H1 (cell line): ENCODE measurements at regions not wholly inside any gene's neighbourhood (a gene's known extent, or its start where the extent isn't known, plus 50 kb on each side); places are given as distances from the start of the nearest gene placed in this dataset.

Experiments
- CTCF ChIA-PET: fragments of 300-600 bp; sonication (Branson Sonifier 250); formaldehyde crosslinking; loops from one replicate; lab custom pipeline; 2021; ENCODE audit not compliant: partially characterized antibody; lab: Charles Lee
- POLR2A ChIA-PET: fragments of 300-600 bp; sonication (Branson Sonifier 250); formaldehyde crosslinking; loops from one replicate; lab custom pipeline; 2021; ENCODE audit warnings: inconsistent platforms; ENCODE audit not compliant: partially characterized antibody; lab: Charles Lee
- DNase-seq, 2 experiments: peaks; one replicate each; pipeline versions ENCODE4 v3.0.0 to v3.0.0-alpha.2; 2010 to 2022; ENCODE audit warnings: low spot score in 2 of 2, low read depth in 1 of 2, mixed read lengths in 1 of 2
- FAIRE-seq: peaks from 2 replicates; lab custom pipeline; 2011; peaks lifted over from hg19 to GRCh38; lab: Jason Lieb, UNC
- H2AFZ ChIP-seq: 2 replicates; pipeline ENCODE4 v1.8.1; 2012; ENCODE audit warnings: low read length, inconsistent platforms
- H2AK5ac ChIP-seq: 2 replicates; pipeline ENCODE4 v1.6.1; 2013; ENCODE audit warnings: low read depth, low read length
- H2BK120ac ChIP-seq: replicated peaks from 2 replicates; pipeline ENCODE3; 2013; ENCODE audit warnings: low read depth, low read length, inconsistent platforms
- H2BK12ac ChIP-seq: 2 replicates; pipeline ENCODE4 v1.6.1; 2013; ENCODE audit warnings: low read depth, low read length
- H2BK15ac ChIP-seq: 2 replicates; pipeline ENCODE4 v1.6.1; 2013; ENCODE audit warnings: low read length
- H2BK20ac ChIP-seq: 2 replicates; pipeline ENCODE4 v1.6.1; 2013; ENCODE audit warnings: low read length
- H2BK5ac ChIP-seq: 2 replicates; pipeline ENCODE4 v1.6.1; 2013; ENCODE audit warnings: low read depth, low read length
- H3K14ac ChIP-seq: 2 replicates; pipeline ENCODE4 v1.6.1; 2013; ENCODE audit warnings: inconsistent platforms; ENCODE audit not compliant: insufficient read length
- H3K18ac ChIP-seq: 2 replicates; pipeline ENCODE4 v1.6.1; 2013; ENCODE audit warnings: low read length; ENCODE audit errors: extremely low read depth
- H3K23ac ChIP-seq: 2 replicates; pipeline ENCODE4 v1.6.1; 2013; ENCODE audit warnings: inconsistent platforms; ENCODE audit not compliant: insufficient read length
- H3K23me2 ChIP-seq: 2 replicates; pipeline ENCODE4 v1.6.1; 2013; ENCODE audit warnings: low read depth, low read length
- H3K27ac ChIP-seq: 2 replicates; pipeline ENCODE4 v1.6.1; 2011; ENCODE audit warnings: low read depth, low read length, inconsistent platforms
- H3K27me3 ChIP-seq, 4 experiments: replicated peaks in 1 of 4; 1 replicate in 1 of 4; 2 replicates in 3 of 4; pipeline versions ENCODE4 v1.6.1 to v1.8.1; 2011 to 2013; ENCODE audit warnings: low read length in 3 of 4, mild to moderate bottlenecking in 3 of 4, inconsistent platforms in 2 of 4, mixed read lengths in 2 of 4, moderate library complexity in 1 of 4; ENCODE audit not compliant: control insufficient read depth in 3 of 4, insufficient read depth in 3 of 4; ENCODE audit errors: extremely low read depth in 1 of 4
- H3K36me3 ChIP-seq, 4 experiments: 2 replicates each; pipeline versions ENCODE4 v1.6.1 to v1.8.1; 2011 to 2013; ENCODE audit warnings: mild to moderate bottlenecking in 4 of 4, low read length in 3 of 4, moderate library complexity in 2 of 4, control low read depth in 1 of 4, inconsistent platforms in 1 of 4; ENCODE audit not compliant: insufficient read depth in 4 of 4, control insufficient read depth in 2 of 4
- H3K4ac ChIP-seq: replicated peaks from 2 replicates; pipeline ENCODE3; 2013; ENCODE audit warnings: low read length, low read depth, mixed read lengths, inconsistent platforms; ENCODE audit not compliant: insufficient read length
- H3K4me1 ChIP-seq, 4 experiments: replicated peaks in 1 of 4; 1 replicate in 1 of 4; 2 replicates in 3 of 4; pipeline versions ENCODE4 v1.6.1 to v1.8.1; 2011 to 2013; ENCODE audit warnings: low read length in 3 of 4, inconsistent platforms in 2 of 4, mixed read lengths in 1 of 4; ENCODE audit not compliant: insufficient read depth in 4 of 4, control insufficient read depth in 3 of 4
- H3K4me2 ChIP-seq, 2 experiments: 2 replicates each; pipeline versions ENCODE4 v1.6.1 to v1.8.1; 2011 to 2013; ENCODE audit warnings: low read depth in 2 of 2, low read length in 2 of 2, control low read depth in 1 of 2, inconsistent platforms in 1 of 2, mild to moderate bottlenecking in 1 of 2; ENCODE audit not compliant: insufficient read depth in 1 of 2
- H3K4me3 ChIP-seq, 4 experiments: fragments of 200-600, 300-600 bp in 1 of 4; sonication (generic), shearing (Covaris generic), sonication (Bioruptor Twin) in 1 of 4; 2 replicates each; pipeline versions ENCODE4 v1.5.1 to v1.8.1; 2011 to 2016; ENCODE audit warnings: low read length in 4 of 4, low read depth in 3 of 4, control low read depth in 2 of 4, inconsistent platforms in 2 of 4, mild to moderate bottlenecking in 2 of 4, mixed read lengths in 1 of 4, moderate library complexity in 1 of 4; ENCODE audit not compliant: insufficient read depth in 2 of 4; ENCODE audit errors: extremely low read depth in 1 of 4
- H3K56ac ChIP-seq: replicated peaks from 2 replicates; pipeline ENCODE3; 2013; ENCODE audit warnings: low read depth, mild to moderate bottlenecking, mixed read lengths, low read length, inconsistent platforms; ENCODE audit not compliant: insufficient read length
- H3K79me1 ChIP-seq: 2 replicates; pipeline ENCODE4 v1.6.1; 2013; ENCODE audit warnings: low read depth, low read length, control low read depth
- H3K79me2 ChIP-seq, 2 experiments: 2 replicates each; pipeline versions ENCODE4 v1.6.1 to v1.8.1; 2012 to 2013; ENCODE audit warnings: low read length in 2 of 2, mild to moderate bottlenecking in 2 of 2, inconsistent platforms in 1 of 2; ENCODE audit not compliant: insufficient read depth in 2 of 2, control insufficient read depth in 1 of 2
- H3K9ac ChIP-seq, 4 experiments: replicated peaks in 1 of 4; 1 replicate in 1 of 4; 2 replicates in 3 of 4; pipeline versions ENCODE4 v1.6.1 to v1.8.1; 2011 to 2013; ENCODE audit warnings: low read depth in 3 of 4, low read length in 3 of 4, control low read depth in 2 of 4, mild to moderate bottlenecking in 2 of 4, moderate library complexity in 2 of 4, inconsistent platforms in 1 of 4; ENCODE audit errors: extremely low read depth in 1 of 4
- H3K9me3 ChIP-seq, 2 experiments: 2 replicates each; pipeline versions ENCODE4 v1.6.1 to v1.8.1; 2012 to 2013; ENCODE audit warnings: mild to moderate bottlenecking in 2 of 2, moderate library complexity in 2 of 2, control low read depth in 1 of 2, inconsistent platforms in 1 of 2, low read depth in 1 of 2, low read length in 1 of 2, mixed read lengths in 1 of 2; ENCODE audit not compliant: insufficient read depth in 2 of 2
- H4K20me1 ChIP-seq, 2 experiments: replicated peaks in 1 of 2; 2 replicates each; pipeline versions ENCODE3 to v1.8.1; 2011 to 2013; ENCODE audit warnings: inconsistent platforms in 2 of 2, low read length in 2 of 2, mild to moderate bottlenecking in 1 of 2; ENCODE audit not compliant: insufficient read depth in 2 of 2, control insufficient read depth in 1 of 2
- H4K5ac ChIP-seq: 2 replicates; pipeline ENCODE4 v1.6.1; 2013; ENCODE audit warnings: low read length, low read depth, mixed read lengths, inconsistent platforms; ENCODE audit not compliant: insufficient read length
- H4K8ac ChIP-seq: 2 replicates; pipeline ENCODE4 v1.8.0; 2013; ENCODE audit warnings: mild to moderate bottlenecking, moderate library complexity, low read length, inconsistent platforms; ENCODE audit not compliant: insufficient read depth; ENCODE audit errors: extremely low read depth
- H4K91ac ChIP-seq: replicated peaks from 2 replicates; pipeline ENCODE3; 2013; ENCODE audit warnings: low read length, mixed read lengths, inconsistent platforms; ENCODE audit not compliant: insufficient read length
- CBX5 ChIP-seq: fragments of 300-800, 300-1000 bp; sonication (generic); IDR thresholded peaks from 2 replicates; pipeline ENCODE4 v1.7.1; 2016; ENCODE audit warnings: antibody characterized with exemption, low read length, low read depth
- CBX8 ChIP-seq: fragments of 300-800, 300-1000 bp; sonication (generic); IDR thresholded peaks from 2 replicates; pipeline ENCODE4 v1.7.1; 2016; ENCODE audit warnings: low read depth, low read length, borderline replicate concordance
- CEBPB ChIP-seq: IDR thresholded peaks from 2 replicates; pipeline ENCODE4 v1.6.1; 2012; ENCODE audit warnings: low read depth, low read length
- CTBP2 ChIP-seq: IDR thresholded peaks from 2 replicates; pipeline ENCODE4 v1.7.0; 2011; ENCODE audit warnings: borderline replicate concordance, mild to moderate bottlenecking, moderate library complexity, mixed read lengths, low read length; ENCODE audit not compliant: insufficient read depth, insufficient read length
- EZH2 ChIP-seq: fragments of 200-600 bp; sonication (generic); IDR thresholded peaks from 2 replicates; pipeline ENCODE4 v1.7.1; 2012; ENCODE audit warnings: low read depth, mild to moderate bottlenecking, moderate library complexity, low read length, inconsistent platforms; ENCODE audit not compliant: severe bottlenecking
- HDAC6 ChIP-seq: IDR thresholded peaks from one replicate; pipeline ENCODE4 v1.7.1; 2012; ENCODE audit warnings: low read depth, mild to moderate bottlenecking, inconsistent platforms, low read length, moderate library complexity
- SRF ChIP-seq: IDR thresholded peaks from 2 replicates; pipeline ENCODE4 v1.6.1; 2011; ENCODE audit warnings: mild to moderate bottlenecking, low read depth, low read length, moderate library complexity
- ZNF274 ChIP-seq: IDR thresholded peaks from 2 replicates; pipeline ENCODE4 v1.7.0; 2012; ENCODE audit warnings: low read length, borderline replicate concordance; ENCODE audit errors: extremely low read depth
- WGBS, 2 experiments: shearing (Covaris generic) in 1 of 2; methylation state at CpG; one replicate each; pipeline versions ENCODE4 v1.1.6 to v1.1.7; 2013 to 2015; ENCODE audit warnings: low lambda C conversion rate in 2 of 2, mixed read lengths in 2 of 2, inconsistent platforms in 1 of 2, low coverage in 1 of 2, missing lambda C conversion rate in 1 of 2; ENCODE audit not compliant: insufficient replicate concordance in 2 of 2, insufficient coverage in 1 of 2, insufficient read length in 1 of 2; ENCODE audit errors: extremely low coverage in 1 of 2, missing lambda C conversion rate in 1 of 2; 5-methylcytosine and 5-hydroxymethylcytosine counted together

DNA sequence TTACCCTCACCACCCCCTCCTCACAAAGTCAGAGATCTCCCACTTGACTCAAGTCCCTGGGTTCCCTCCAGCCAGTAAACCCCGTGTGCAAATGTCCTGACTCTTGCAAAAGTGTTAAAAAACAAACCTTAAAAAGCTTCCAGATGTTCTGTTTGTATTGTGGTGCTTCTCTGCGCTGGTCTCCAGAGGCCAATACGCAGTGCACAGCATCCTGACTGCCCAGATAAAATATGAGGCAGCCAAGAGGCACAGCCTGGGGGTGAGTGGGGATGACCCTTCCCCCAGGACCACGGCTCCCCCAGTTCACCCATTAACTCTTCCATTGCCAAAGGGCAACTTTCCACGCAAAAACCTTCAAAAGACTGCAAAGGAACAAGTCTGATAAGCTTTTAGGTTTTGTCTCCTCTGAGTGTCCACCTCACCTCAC, 291.8 kb downstream of the SOX9 start:
- Histone ChIP-seq H2AK5ac (no peak overlapping the region), H3K18ac (no peak overlapping the region), H4K5ac (no peak overlapping the region), H3K4me1 (peaks cover 0 to 4% (median 1%) of the 10 kb centered on the region in 4 experiments; a peak in 3 of 7 replicates), H2BK20ac (no peak overlapping the region), H3K23ac (no peak overlapping the region), H4K91ac (no peak overlapping the region), H2BK12ac (no peak overlapping the region), H4K8ac (no peak overlapping the region; the same call in 1 of the 2 replicates), H2BK5ac (no peak overlapping the region), H2AFZ (no peak overlapping the region), H3K4me2 (no peak overlapping the region), H3K79me2 (no peaks in the 10 kb centered on the region), H3K27ac (no peak overlapping the region), H3K4ac (no peak overlapping the region), H3K23me2 (no peaks in the 10 kb centered on the region), H3K36me3 (no peaks in the 10 kb centered on the region)
- no peak for FAIRE-seq
- POLR2A ChIA-PET: no interaction called here
- 99% methylated on average over 5 of the region's 5 CpGs; no CpG with 5 or more reads in 1 of the 2 experiments for WGBS, 2 experiments
- TF ChIP-seq CBX8: no peak
- TF ChIP-seq ZNF274: no peak
- no peak for TF ChIP-seq CEBPB
- TF ChIP-seq EZH2: no peak
- TF ChIP-seq CTBP2: no peak
- TF ChIP-seq HDAC6: no peak
- no peak for TF ChIP-seq CBX5
- no peak for TF ChIP-seq SRF
- TF ChIP-seq, all 59 proteins: peak for 0
- H3K9me3 ChIP-seq: peaks cover 1 to 3% of the 10 kb centered on the region in 2 experiments; a peak in 2 of 4 replicates
- no peak for DNase-seq
- no peak overlapping the region for H3K14ac ChIP-seq
- no peak overlapping the region for H3K9ac ChIP-seq
- no peak overlapping the region for H2BK15ac ChIP-seq
- H3K79me1 ChIP-seq: no peaks in the 10 kb centered on the region
- H3K56ac ChIP-seq: no peak overlapping the region
- H2BK120ac ChIP-seq: no peak overlapping the region
- H4K20me1 ChIP-seq: peaks cover 0 to 2% of the 10 kb centered on the region in 2 experiments
- H3K4me3 ChIP-seq: no peak overlapping the region
- CTCF ChIA-PET: interaction anchor here (0.8 to 1.4 kb wide), 3 partner anchors 17 to 127 kb away, joined by 3 read pairs; no protein-coding TSS in a partner anchor
- peaks cover 27 to 40% (median 31%) of the 10 kb centered on the region in 4 experiments for H3K27me3 ChIP-seq
